LNCAP (cell line): ENCODE measurements at regions not wholly inside any gene's neighbourhood (a gene's known extent, or its start where the extent isn't known, plus 50 kb on each side); places are given as distances from the start of the nearest gene placed in this dataset.

Experiments
- CTCF ChIP-seq: fragments of 450-650 bp; IDR thresholded peaks from 2 replicates; pipeline ENCODE4 v1.5.1; 2017; ENCODE audit warnings: mild to moderate bottlenecking

GRCh38 chr6:148068437-148069061 is 274.1 kb upstream of the SASH1 start:
- no peak for TF ChIP-seq CTCF

- no peak for TF ChIP-seq CTCF
Measured at GRCh38 chr6:148069256-148069655, 273.4 kb upstream of the SASH1 start.

- TF ChIP-seq CTCF, result no peak
Measured at GRCh38 chr6:148074291-148074690, 268.3 kb upstream of the SASH1 start.

GRCh38 chr6:148074738-148075137 is 267.9 kb upstream of the SASH1 start:
- TF ChIP-seq CTCF, result no peak

GRCh38 chr6:148075352-148075751 is 267.3 kb upstream of the SASH1 start:
- TF ChIP-seq CTCF, result no peak

- no peak for TF ChIP-seq CTCF
Measured at GRCh38 chr6:148076051-148076450, 266.6 kb upstream of the SASH1 start.

- TF ChIP-seq CTCF, result no peak
Measured at GRCh38 chr6:148080315-148080714, 262.3 kb upstream of the SASH1 start.

- TF ChIP-seq CTCF, result no peak
Measured at GRCh38 chr6:148081076-148081475, 261.6 kb upstream of the SASH1 start.
